ENCODE measurements at regions not wholly inside any gene's neighbourhood (a gene's known extent, or its start where the extent isn't known, plus 50 kb on each side); places are given as distances from the start of the nearest gene placed in this dataset.

DNA sequence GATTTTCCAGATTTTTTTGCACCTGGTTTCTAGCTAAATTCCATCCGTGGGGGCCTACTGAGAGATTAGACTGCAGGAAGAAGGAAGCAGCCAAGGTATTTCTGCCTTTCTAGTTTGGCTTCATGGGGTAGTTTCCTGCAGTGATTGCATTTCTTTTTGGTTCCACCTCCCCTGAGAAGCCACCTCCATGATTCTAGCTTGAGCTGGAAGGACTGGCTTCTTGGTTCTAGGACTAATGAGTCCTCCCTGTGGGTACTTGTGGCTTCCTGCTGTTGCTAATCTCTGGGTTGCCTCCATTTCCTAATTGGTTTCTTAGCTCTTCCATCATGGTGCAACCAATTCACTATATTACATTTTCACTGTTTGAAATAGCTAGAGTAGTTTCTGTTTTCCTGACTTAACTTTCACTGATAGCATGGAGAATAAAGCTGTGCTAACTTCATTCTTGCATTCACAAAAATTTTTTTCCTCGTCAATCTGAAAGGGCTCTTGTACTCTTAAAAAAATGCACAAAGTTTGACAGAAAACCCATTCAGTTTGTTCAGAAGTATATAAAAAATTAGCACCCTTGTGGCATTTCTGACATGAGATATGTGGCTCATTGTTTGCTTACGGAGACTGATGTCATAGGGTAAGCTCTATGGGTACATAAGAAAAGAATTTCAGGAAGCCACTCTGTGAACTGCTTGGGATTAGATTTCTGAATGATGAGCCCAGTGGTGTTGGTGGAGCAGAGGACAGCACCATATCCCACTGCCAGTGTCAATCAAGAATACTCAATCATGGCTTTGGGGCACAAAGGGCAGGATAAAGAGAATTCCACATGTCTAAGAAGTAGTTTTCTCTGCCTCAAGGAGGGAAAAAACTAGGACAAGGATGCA lies 242.8 kb upstream of the RBMS1 start:
- DNase-seq = no peak

DNA sequence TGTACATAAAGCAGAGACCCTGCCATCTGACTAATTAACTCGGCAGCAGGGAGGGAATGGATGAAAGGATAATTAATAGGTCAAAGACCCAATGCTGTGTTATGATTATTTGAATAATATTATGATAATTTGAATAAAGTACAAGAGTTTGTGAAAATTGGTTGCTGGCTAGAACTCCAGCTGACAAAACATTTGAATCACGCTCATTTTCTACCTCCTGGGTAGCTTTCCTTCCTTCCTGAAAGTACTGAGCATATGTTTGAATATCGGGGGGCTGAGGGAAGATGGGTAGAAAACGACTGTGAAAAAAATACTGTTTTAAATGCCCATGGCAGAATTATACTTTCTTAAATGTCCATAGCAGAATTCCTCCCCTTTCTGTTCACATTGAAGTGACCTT lies 243.6 kb upstream of the RBMS1 start:
- DNase-seq = no peak

DNA sequence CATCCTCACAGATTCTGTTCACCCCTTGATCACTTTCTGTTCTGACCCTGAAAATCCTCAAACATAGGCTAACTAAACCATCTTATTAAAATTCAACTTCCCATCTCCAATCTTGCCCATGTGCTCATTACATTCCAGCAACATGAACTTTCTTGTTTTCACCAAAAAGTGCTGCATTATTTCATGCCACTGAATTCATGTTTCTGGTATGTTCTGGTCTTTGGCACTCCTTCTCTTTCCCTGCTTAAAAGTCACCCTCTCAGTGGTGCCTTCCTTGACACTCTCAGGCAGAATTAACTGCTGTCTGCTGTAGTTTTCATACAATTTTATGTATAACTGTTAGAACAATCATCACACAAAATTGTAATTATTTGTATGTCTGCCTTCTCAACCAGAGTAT lies 247.7 kb upstream of the RBMS1 start:
- no peak for DNase-seq

DNA sequence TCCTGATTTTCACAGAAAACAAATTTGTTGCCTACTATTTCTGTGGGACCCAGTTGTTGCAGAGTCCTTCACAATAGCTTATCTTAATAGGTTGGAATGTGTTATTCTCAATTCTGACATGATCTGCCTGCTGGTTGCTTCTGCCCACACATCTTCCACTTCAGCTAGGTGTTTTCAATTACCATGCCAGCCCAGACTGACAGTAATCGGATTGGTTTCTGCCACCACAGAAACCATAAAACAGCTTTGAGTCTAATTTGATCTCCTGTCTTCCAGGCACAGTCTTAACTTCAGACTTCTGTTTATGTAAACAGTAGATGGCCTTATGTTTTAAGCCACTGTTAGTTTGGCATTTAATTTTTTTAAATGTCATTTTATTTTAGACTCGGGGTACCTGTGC lies 248.2 kb upstream of the RBMS1 start:
- DNase-seq = no peak

DNA sequence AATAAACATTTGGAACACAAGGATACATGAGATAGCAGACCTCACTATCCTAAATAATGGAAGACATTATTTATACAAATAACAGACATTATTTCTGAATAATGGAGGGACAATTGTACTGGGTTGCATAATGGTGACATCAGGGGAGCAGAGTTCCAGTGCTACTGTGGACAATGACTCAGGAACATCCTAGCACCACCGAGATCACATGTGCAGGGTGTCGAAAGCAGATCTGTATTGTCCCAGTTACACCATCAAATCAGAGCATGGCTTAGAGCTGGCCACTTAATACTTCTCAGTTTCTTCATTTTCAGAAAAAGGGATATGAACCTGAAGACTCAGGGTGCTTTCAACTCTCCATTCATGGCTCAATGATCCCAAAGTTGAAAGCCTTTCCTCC lies 249.1 kb upstream of the RBMS1 start:
- no peak for DNase-seq

DNA sequence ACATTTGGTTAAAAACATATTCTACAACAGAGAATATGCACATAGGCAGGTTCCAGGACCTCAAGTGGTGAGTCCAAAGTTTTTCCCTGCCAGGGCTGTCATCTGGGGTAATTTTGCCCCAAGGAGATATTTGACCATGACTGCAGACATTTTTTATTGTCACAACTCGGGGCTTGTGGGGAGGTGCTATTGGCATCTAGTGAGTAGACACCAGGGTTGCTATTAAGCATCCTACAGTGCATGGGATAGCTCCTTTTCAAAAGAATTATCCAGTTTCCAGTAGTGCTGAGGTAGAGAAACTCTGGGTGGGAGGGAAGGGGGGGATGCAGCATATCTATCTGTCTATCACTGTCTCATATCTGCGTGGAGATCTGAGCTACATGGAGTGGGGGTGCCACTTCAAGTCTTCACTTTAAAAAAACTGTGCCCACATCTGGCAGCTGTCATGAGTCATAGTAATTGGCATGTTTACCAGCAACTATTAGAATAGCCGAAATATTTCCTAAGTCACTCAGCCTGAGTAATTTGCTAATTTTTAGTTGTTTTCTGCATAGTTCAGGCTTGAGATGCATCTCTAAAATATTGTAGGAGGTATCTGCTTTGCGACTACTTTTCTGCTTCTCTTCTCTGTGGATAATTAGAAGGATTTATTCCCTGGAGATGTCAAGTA lies 254.0 kb upstream of the RBMS1 start:
- DNase-seq = no peak

DNA sequence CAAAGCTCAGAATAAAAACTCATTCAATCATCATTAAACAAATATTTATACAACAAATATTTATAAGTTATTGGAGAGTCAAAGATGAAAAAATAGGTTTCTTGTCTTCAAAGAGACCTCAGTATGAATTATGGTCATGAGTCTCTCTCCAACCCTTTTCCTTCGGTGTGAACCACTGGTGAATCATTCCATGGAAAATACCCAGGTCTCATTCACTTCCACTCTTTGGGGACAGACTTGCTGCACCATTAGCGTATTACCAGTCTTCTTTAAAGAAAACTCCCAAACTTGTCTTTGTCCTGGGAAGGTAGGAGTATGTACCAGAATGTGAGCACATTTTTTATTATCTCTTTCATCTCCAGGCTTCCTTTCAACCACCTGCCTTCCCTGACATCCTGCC lies 257.4 kb upstream of the RBMS1 start:
- DNase-seq = no peak

DNA sequence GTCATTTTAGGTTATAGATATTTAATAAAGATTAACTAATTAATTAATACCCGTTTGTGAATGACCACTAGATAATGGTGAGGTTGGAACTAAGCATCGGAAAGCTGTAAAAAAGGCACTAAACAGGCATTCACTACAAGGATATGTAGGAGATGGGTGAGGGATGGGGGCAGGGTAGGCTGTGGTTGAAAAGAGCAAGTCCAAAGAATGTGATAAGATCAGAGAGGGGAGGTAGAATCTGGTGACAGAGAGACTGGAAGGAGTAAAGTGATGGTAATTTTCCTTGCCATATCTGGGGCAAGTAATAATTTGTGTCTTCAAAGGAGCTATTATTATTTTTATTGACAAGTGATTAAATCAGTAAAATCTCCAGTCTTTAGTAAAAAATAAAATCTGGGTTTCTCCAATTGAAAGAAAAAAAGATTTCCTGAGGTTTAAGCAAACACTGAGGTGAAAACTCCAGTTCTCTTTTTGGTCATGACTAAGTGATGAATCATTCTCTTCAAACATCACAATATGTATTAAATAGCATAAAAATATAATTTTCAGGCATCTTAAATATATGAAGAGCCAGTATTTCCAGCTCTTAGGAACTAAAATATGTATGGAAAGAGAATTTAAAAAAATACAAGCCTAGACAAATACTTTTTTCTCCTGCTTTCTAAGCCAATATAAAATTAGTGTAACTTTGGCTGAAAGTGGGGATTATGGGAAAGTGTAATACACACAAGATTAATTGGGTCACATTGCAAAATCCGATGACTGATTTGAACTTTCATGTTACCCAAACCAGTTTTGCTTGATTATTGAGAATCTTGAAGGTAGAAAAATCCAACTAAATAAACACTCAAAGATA lies 259.1 kb upstream of the RBMS1 start:
- no peak for DNase-seq

DNA sequence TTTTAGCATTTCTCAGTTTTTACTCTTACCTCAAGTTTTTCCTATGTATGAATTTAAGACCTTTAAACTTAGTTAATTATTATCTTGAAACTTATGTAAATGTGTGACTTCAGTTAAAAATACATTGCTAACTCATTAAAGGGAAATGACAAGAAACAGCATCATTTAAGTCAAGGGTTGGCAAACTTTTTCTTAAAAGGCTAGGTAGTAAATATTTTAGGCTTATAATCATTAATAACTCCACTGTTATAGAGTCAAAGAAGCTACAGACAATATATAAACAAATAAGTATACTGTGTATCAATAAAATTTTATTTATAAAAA lies 259.7 kb upstream of the RBMS1 start:
- DNase-seq = no peak

DNA sequence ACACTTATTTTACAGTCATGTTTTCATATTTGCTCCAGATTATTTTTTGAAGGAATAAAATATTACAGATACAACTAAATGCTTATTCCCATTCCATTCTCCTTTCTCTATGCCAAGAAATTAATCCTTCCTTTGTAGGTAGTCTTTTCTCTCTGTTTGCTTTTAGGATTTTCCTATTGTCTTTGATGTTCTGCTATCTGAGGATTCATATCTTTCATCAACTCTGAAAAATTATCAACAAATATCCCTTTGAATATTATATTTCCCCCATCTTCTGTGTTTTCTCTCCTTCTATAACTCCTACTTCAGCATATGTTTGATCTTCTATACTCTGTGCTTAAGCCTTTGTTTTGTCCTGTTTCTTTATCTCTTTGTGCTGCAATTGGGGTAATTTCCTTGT lies 260.4 kb upstream of the RBMS1 start:
- no peak for DNase-seq

DNA sequence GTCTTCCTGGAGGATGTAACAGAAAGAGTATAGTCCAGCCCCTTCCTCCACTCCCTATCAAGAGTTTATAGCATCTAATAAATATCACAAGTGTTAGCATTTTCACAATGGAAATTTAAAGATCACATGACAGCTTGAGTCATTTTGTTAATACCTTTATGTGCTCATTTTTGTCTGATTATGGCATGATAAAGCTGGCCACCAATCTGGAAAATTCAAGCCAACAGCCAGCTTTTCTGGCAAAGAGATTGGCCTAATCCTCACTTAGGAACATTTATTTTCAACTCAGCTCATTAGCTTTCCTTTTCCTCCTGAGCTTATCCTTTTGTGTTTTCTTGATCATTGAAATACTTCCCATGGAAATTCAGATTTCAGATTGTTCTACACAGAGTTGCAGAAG lies 262.9 kb upstream of the RBMS1 start:
- no peak for DNase-seq

DNA sequence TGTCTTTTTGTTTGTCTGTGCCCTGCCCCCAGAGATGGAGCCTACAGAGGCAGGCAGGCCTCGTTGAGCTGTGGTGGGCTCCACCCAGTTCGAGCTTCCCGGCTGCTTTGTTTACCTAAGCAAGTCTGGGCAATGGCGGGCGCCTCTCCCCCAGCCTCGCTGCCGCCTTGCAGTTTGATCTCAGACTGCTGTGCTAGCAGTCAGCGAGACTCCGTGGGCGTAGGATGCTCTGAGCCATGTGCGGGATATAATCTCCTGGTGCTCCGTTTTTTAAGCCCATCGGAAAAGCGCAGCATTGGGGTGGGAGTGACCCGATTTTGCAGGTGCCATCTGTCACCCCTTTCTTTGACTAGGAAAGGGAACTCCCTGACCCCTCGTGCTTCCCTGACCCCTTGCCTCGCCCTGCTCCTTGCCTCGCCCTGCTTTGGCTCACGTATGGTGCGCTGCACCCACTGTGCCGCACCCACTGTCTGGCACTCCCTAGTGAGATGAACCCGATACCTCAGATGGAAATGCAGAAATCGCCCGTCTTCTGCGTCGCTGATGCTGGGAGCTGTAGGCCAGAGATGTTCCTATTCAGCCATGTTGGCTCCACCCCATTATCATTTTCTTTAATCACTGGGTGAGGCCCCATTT lies 269.0 kb upstream of the RBMS1 start:
- DNase-seq = peak; percentile 10

DNA sequence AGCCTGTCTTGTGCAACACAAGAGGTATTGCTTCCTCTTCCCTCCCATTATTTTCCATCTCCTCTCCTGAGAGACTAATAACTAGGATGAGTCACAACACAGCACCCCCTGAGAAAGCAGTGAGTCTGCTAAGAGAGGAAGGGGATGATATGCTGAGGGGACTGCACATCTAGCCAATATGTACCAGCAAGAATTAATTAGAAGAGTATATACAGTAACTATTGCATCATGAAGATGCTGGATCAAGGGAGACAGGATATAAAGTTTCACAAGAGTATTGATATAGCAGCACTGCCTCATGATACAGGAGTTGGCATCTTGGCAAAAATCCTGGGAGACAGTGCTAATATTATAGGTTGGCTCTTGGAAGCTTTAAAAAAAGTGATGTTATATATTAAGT lies 289.9 kb upstream of the RBMS1 start:
- DNase-seq = no peak

DNA sequence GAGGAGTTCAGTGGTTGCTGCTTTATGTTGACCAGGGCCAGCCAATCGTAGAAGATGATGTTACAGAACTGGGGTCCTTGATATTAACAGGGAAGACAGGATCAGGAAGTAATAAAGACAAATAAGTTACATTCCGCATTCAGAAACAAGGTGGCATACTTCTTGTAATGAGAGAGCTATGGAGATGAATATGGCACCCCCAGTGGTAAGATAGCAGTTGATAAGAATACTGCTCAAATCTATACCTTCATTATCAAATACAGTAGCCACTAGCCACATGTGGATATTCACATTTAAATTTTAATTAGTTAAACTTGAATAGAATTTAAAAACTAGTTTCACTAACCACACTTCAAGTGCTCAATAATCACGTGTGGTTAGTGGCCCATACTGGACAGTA lies 290.4 kb upstream of the RBMS1 start:
- no peak for DNase-seq

DNA sequence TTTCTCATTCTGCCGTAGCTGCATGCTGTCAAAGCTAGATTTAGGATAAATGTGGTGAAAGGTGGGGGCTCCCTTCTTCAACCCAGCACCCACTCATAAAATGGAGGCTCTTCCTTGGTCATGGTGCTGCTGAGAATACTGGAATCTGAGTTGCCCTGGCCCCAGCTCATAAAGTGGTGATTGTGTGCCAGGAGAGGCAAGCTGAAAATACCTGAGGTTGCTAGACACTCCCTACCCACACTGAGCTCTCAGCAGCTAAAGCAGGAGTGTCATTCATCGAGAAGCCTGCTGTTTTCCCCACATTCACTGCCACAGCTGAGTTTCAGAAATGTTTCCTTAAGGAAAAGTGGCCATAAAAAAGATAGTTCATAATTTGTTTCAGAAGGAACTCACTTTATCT lies 297.1 kb upstream of the RBMS1 start:
- no peak for DNase-seq

DNA sequence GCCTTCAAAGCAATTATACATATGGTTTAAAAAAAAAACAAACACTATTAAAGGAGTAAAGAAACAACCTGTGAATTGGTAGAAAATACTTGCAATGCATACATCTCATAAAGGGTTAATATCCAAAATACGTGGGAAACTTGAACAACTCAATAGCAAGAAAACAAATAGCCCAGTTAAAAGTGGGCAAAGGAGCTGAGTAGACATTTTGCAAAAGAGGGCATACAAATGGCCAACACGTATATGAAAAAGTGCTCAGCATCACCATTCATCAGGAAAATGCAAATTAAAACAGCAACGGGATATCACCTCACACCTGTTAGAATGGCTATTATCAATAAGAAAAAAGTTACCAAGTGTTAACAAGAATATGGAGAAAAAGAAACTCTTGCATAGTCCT lies 298.3 kb upstream of the RBMS1 start:
- DNase-seq = no peak

DNA sequence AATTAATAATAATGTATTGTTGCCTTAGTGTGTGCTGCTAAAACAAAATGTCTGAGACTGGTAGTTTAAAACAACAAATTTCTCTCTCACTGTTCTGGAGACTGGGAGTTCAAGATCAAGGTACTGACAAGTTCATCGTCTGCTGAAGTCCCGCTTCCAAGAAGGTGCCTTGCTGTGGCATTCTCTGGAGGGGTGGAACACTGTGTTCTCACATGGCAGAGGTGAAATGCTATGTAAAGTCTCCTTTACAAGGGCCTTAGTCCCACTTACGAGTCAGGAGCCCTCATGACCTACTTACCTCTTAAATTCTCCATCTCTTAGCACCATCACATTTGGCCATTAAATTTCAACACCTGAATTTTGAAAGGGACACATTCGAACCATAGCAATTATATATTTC lies 299.2 kb upstream of the RBMS1 start:
- DNase-seq = no peak

DNA sequence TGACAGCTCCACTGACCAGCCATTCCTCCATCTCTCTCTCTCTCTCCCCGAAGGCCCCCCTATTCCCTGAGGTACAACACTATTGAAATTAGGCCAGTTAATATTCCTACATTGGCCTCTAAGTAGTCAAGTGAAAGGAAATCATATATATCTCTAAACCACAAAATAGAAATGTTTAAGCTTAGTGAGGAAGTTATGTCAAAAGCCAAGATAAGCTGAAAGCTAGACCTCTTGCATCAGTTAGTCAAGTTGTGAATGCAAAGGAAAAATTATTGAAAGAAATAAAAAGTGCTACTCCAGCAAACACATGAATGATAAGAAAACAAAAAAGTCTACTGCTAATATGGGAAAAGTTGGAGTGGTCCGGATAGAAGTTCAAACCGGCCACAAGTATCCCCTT lies 301.3 kb upstream of the RBMS1 start:
- DNase-seq = no peak

DNA sequence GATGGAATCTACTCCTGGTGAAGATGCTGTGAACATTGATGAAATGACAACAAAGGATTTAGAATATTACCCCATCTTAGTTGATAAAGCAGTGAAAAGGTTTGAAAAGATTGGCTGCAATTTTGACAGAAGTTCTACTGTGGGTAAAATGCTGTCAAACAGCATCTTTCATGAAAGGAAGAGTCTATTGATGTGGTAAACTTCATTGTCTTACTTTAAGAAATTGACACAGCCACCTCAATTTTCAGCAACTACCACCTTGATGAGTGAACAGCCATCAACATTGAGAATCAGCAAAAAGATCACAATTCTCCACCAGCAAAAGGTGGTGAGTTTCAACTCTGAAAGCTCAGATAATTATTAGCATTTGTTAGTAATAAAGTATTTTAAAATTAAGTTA lies 310.3 kb upstream of the RBMS1 start:
- no peak for DNase-seq

DNA sequence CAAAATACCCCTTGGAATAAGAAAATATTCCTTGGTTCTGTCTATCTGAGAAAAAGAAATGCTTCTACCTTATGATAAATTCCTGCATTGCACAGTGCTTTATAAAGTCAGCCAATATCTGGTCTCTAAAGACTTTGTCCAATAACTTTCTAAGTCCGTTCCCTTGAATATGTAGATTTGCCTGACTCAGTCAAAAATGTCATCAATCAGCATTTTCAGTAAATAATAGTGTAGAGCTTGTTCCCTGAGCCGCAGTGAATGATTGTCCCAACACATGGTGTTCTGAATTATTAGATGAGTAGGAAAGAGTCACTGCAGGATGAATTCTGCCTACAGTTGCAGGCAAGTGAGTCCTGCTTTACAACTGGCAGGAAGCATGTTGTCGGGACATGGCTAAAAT lies 316.8 kb upstream of the RBMS1 start:
- no peak for DNase-seq

DNA sequence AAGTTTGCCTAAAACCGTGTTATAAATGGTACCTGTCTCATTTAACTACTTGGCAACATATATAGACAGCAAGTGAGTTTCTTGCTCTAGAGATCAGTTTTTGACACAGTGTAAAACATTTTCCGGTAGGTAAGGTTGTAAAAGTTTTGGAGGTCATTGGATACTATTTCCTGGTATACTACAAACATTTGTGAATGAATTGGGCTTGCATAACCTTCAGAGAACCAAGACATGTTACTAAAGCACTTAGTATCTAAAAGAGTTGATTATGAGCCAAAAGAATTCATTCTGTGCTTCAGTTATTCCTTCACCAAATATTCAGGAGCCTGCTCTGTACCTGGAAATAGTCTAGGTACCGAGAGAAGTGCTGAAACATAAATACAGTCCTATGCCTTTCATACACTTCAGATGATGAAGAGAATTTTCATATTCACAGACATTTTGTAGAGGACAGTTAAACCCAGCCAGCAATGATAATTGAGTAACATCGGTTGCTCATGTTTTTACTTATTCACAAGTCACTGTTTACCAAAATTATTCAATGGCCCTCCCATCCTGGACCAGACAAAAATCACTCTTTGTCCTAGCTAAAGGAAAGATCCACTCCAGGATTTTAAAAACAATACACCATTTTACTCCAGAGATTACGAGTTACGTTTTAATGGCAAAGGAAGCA lies 319.4 kb upstream of the RBMS1 start:
- no peak for DNase-seq

DNA sequence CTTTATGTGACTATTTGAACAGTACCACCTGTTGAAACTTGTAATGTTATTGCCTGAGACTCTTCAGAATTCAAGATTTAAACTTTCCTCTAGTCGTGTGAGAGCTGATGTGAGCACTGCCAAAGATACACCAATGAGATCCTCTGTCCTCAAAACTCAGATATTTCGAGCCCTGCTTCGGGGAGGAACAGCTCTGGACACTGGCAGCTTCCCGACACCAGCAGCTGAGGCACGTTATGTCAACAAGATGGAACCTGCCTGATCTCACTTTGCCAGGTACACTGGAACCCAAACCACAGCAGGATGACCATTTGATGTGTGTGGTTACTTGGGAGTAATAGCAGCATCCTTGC lies 319.9 kb upstream of the RBMS1 start:
- DNase-seq = no peak

DNA sequence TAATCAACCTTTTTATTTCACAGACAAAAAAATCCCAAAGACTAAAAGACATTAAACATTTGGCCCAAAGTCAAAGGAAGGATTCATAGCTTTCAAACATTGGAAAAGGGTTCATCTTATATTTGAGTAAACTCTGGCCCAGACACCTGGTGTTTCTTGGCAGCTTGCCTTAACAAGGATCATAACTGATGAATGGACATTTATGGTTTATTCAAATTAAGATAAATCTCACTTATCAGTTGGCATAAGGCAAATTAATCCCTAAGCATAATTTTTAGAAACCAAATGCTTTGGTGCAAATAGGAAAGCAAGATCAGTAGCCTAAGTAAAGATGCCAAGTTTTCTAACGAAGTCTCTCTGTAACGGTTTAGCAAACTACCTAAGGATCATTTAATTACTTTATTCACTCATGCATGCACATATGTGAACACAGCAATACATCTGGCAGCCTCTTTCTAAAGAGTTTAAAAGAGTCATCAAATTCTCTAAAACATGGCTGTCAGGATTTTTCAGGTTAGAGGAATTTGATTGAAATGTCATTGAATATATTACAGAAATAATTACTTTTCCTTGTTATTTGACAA lies 323.4 kb upstream of the RBMS1 start:
- no peak for DNase-seq

Data from SHP77 treated with DMSO at 0.1 percent for 48 hours (cell line).